HL-60 (cell line): ENCODE measurements at regions not wholly inside any gene's neighbourhood (a gene's known extent, or its start where the extent isn't known, plus 50 kb on each side); places are given as distances from the start of the nearest gene placed in this dataset.

Experiments
- DNase-seq, 2 experiments: peaks; one replicate each; pipeline ENCODE4 v3.0.0-alpha.2; 2010 to 2020; ENCODE audit warnings: low read depth in 1 of 2, low spot score in 1 of 2
- H3K27ac ChIP-seq: fragments of 250-450 bp; sonication (Bioruptor Pico); replicated peaks from 2 replicates; pipeline ENCODE4 v1.5.1; 2020; ENCODE audit warnings: mild to moderate bottlenecking, moderate library complexity
- H3K27me3 ChIP-seq: fragments of 250-450 bp; sonication (Bioruptor Pico); 2 replicates; pipeline ENCODE4 v1.5.1; 2021; ENCODE audit warnings: mild to moderate bottlenecking, moderate library complexity; ENCODE audit not compliant: insufficient read depth, poor library complexity, severe bottlenecking
- H3K4me3 ChIP-seq: replicated peaks from 2 replicates; pipeline ENCODE4 v1.5.1; 2011; ENCODE audit warnings: mild to moderate bottlenecking, control low read depth, low read length; ENCODE audit not compliant: insufficient read depth
- CTCF ChIP-seq: IDR thresholded peaks from one replicate; pipeline ENCODE4 v1.5.1; 2011; ENCODE audit warnings: low read length, control low read depth, inconsistent platforms; ENCODE audit not compliant: insufficient read depth
- GABPA ChIP-seq: IDR thresholded peaks from 2 replicates; pipeline ENCODE4 v1.6.1; 2012; ENCODE audit warnings: low read depth
- POLR2AphosphoS5 ChIP-seq: IDR thresholded peaks from 2 replicates; pipeline ENCODE4 v1.6.1; 2012; ENCODE audit warnings: low read depth
- REST ChIP-seq: IDR thresholded peaks from 2 replicates; pipeline ENCODE4 v1.6.1; 2012; ENCODE audit warnings: low read depth; ENCODE audit not compliant: insufficient replicate concordance
- SPI1 ChIP-seq: IDR thresholded peaks from 2 replicates; pipeline ENCODE4 v1.6.1; 2012; ENCODE audit warnings: low read depth, mild to moderate bottlenecking, borderline replicate concordance

GRCh38 chr10:57018452-57018851, 657.4 kb upstream of the ZWINT start:
- TF ChIP-seq CTCF (no peak), POLR2AphosphoS5 (no peak), SPI1 (no peak), REST (no peak), GABPA (no peak)
- DNase-seq, result no peak
- H3K27ac ChIP-seq, result no peak overlapping the region
- no peaks in the 10 kb centered on the region for H3K27me3 ChIP-seq
- H3K4me3 ChIP-seq, result no peak overlapping the region

- no peak for DNase-seq
- no peak overlapping the region for H3K27ac ChIP-seq
- H3K27me3 ChIP-seq, result no peaks in the 10 kb centered on the region
- no peak overlapping the region for H3K4me3 ChIP-seq
- no peak for TF ChIP-seq GABPA
- TF ChIP-seq POLR2AphosphoS5, result no peak
- TF ChIP-seq REST, result no peak
- no peak for TF ChIP-seq SPI1
- TF ChIP-seq CTCF, result no peak
These were observed 656.4 kb upstream of the ZWINT start for GRCh38 chr10:57017356-57018037.

- no peak overlapping the region for H3K27ac ChIP-seq
- H3K4me3 ChIP-seq, result no peak overlapping the region
- DNase-seq, result no peak
- TF ChIP-seq GABPA, result no peak
- TF ChIP-seq POLR2AphosphoS5, result no peak
- no peak for TF ChIP-seq REST
- no peaks in the 10 kb centered on the region for H3K27me3 ChIP-seq
These were observed 654.7 kb upstream of the ZWINT start for GRCh38 chr10:57015595-57016318.
